CD4-positive, alpha-beta memory T cell (primary cell): ENCODE measurements at regions not wholly inside any gene's neighbourhood (a gene's known extent, or its start where the extent isn't known, plus 50 kb on each side); places are given as distances from the start of the nearest gene placed in this dataset.

ENCODE experiments used
- CTCF ChIA-PET: fragments of 350-600 bp; sonication (Branson Sonifier 250); formaldehyde crosslinking; loops from one replicate; lab custom pipeline; 2021; ENCODE audit warnings: inconsistent platforms; ENCODE audit not compliant: partially characterized antibody; lab: Charles Lee
- POLR2A ChIA-PET: fragments of 350-600 bp; sonication (Branson Sonifier 250); formaldehyde crosslinking; loops from one replicate; lab custom pipeline; 2021; ENCODE audit not compliant: partially characterized antibody; lab: Charles Lee
- DNase-seq, 5 donors: peaks; one replicate each; pipeline versions ENCODE4 v3.0.0 to v3.0.0-alpha.2; 2020 to 2022; ENCODE audit warnings: mixed read lengths in 1 of 5
- H3K27ac ChIP-seq: one replicate; pipeline ENCODE4 v1.7.0; 2013; ENCODE audit warnings: low read depth, low read length
- H3K27me3 ChIP-seq: 2 replicates; pipeline ENCODE4 v1.7.0; 2013; ENCODE audit warnings: mild to moderate bottlenecking, low read length, moderate library complexity; ENCODE audit not compliant: insufficient read depth
- H3K36me3 ChIP-seq: 2 replicates; pipeline ENCODE4 v1.7.0; 2013; ENCODE audit warnings: mild to moderate bottlenecking, low read length, moderate library complexity; ENCODE audit not compliant: insufficient read depth
- H3K4me1 ChIP-seq: 2 replicates; pipeline ENCODE4 v1.7.0; 2013; ENCODE audit warnings: mild to moderate bottlenecking, low read length, moderate library complexity; ENCODE audit not compliant: insufficient read depth
- H3K4me3 ChIP-seq, 2 donors: one replicate each; pipeline ENCODE4 v1.7.0; 2013; ENCODE audit warnings: low read length in 2 of 2, mild to moderate bottlenecking in 1 of 2
- H3K9me3 ChIP-seq, 2 donors: one replicate each; pipeline ENCODE4 v1.7.0; 2013; ENCODE audit warnings: low read length in 2 of 2, control low read depth in 1 of 2; ENCODE audit not compliant: control insufficient read depth in 1 of 2
- H3K27ac Mint-ChIP-seq, 7 donors: one replicate each; pipeline ENCODE4 v1.8.0; 2020 to 2021; ENCODE audit warnings: mixed read lengths in 7 of 7, mild to moderate bottlenecking in 6 of 7, inconsistent platforms in 3 of 7, moderate library complexity in 3 of 7
- H3K27me3 Mint-ChIP-seq, 2 donors: one replicate each; pipeline ENCODE4 v1.8.0; 2020 to 2021; ENCODE audit warnings: mixed read lengths in 2 of 2
- H3K36me3 Mint-ChIP-seq, 2 donors: one replicate each; pipeline ENCODE4 v1.8.0; 2020 to 2021; ENCODE audit warnings: mixed read lengths in 2 of 2, inconsistent platforms in 1 of 2, mild to moderate bottlenecking in 1 of 2
- H3K4me1 Mint-ChIP-seq, 4 donors: one replicate each; pipeline ENCODE4 v1.8.0; 2020 to 2021; ENCODE audit warnings: mixed read lengths in 4 of 4, mild to moderate bottlenecking in 1 of 4
- H3K4me3 Mint-ChIP-seq, 8 donors: one replicate each; pipeline ENCODE4 v1.8.0; 2020 to 2021; ENCODE audit warnings: mixed read lengths in 8 of 8, mild to moderate bottlenecking in 7 of 8, moderate library complexity in 6 of 8, inconsistent platforms in 3 of 8
- H3K9me3 Mint-ChIP-seq, 8 donors: one replicate each; pipeline ENCODE4 v1.8.0; 2020 to 2021; ENCODE audit warnings: mixed read lengths in 8 of 8, mild to moderate bottlenecking in 5 of 8, inconsistent platforms in 3 of 8, moderate library complexity in 1 of 8
- intact Hi-C: fragments of 100-400 bp; cut with micrococcal nuclease; formaldehyde crosslinking; loops from one replicate; pipeline ENCODE4 v1.15.1; 2023

- Histone ChIP-seq H3K9me3 (no peaks in the 10 kb centered on the region), H3K27me3 (no peaks in the 10 kb centered on the region), H3K27ac (no peak overlapping the region), H3K4me1 (no peaks in the 10 kb centered on the region), H3K36me3 (no peaks in the 10 kb centered on the region), H3K4me3 (no peak overlapping the region)
- no peak overlapping the region for H3K27ac Mint-ChIP-seq
- H3K27me3 Mint-ChIP-seq = peaks cover 14 to 24% of the 10 kb centered on the region in 2 donors
- DNase-seq = no peak
- intact Hi-C loops = no loop called here
- H3K4me1 Mint-ChIP-seq = peaks cover 0 to 4% (median 0%) of the 10 kb centered on the region in 4 donors
- peaks cover 0 to 2% (median 0%) of the 10 kb centered on the region in 8 donors for H3K9me3 Mint-ChIP-seq
- H3K36me3 Mint-ChIP-seq = peaks cover 0 to 3% of the 10 kb centered on the region in 2 donors
- ChIA-PET POLR2A (no interaction called here), CTCF (no interaction called here)
- no peak overlapping the region for H3K4me3 Mint-ChIP-seq
Measured at GRCh38 chr5:135194573-135195269, 160.7 kb upstream of the PITX1 start.

GRCh38 chr5:135194126-135194488, 160.1 kb upstream of the PITX1 start:
- no peak overlapping the region for H3K27ac Mint-ChIP-seq
- H3K4me3 Mint-ChIP-seq = no peak overlapping the region
- H3K4me1 Mint-ChIP-seq = peaks cover 0 to 4% (median 0%) of the 10 kb centered on the region in 4 donors
- CTCF ChIA-PET = interaction anchor here (1.7 kb wide), 1 partner anchor 14 kb away, joined by 4 read pairs; no protein-coding TSS in a partner anchor
- peaks cover 14 to 24% of the 10 kb centered on the region in 2 donors for H3K27me3 Mint-ChIP-seq
- Histone ChIP-seq H3K4me1 (no peaks in the 10 kb centered on the region), H3K9me3 (no peaks in the 10 kb centered on the region), H3K4me3 (no peak overlapping the region), H3K36me3 (no peaks in the 10 kb centered on the region), H3K27me3 (no peaks in the 10 kb centered on the region), H3K27ac (no peak overlapping the region)
- POLR2A ChIA-PET = no interaction called here
- no peak for DNase-seq
- peaks cover 0 to 2% (median 0%) of the 10 kb centered on the region in 8 donors for H3K9me3 Mint-ChIP-seq
- peaks cover 0 to 3% of the 10 kb centered on the region in 2 donors for H3K36me3 Mint-ChIP-seq
- intact Hi-C loops = no loop called here

GRCh38 chr5:135193213-135194125, 159.4 kb upstream of the PITX1 start:
- POLR2A ChIA-PET = no interaction called here
- Histone ChIP-seq H3K9me3 (no peaks in the 10 kb centered on the region), H3K27ac (no peak overlapping the region), H3K27me3 (no peaks in the 10 kb centered on the region), H3K4me1 (no peaks in the 10 kb centered on the region), H3K36me3 (no peaks in the 10 kb centered on the region), H3K4me3 (no peak overlapping the region)
- H3K36me3 Mint-ChIP-seq = peaks cover 0 to 3% of the 10 kb centered on the region in 2 donors
- H3K27ac Mint-ChIP-seq = no peak overlapping the region
- peaks cover 0 to 2% (median 0%) of the 10 kb centered on the region in 8 donors for H3K9me3 Mint-ChIP-seq
- intact Hi-C loops = no loop called here
- no peak overlapping the region for H3K4me3 Mint-ChIP-seq
- H3K27me3 Mint-ChIP-seq = peaks cover 17 to 24% of the 10 kb centered on the region in 2 donors
- CTCF ChIA-PET = interaction anchor here (1.7 kb wide), 1 partner anchor 14 kb away, joined by 4 read pairs; no protein-coding TSS in a partner anchor
- no peak for DNase-seq
- H3K4me1 Mint-ChIP-seq = peaks cover 0 to 4% (median 0%) of the 10 kb centered on the region in 4 donors

- H3K36me3 ChIP-seq = no peaks in the 10 kb centered on the region
- H3K4me1 ChIP-seq = no peaks in the 10 kb centered on the region
- no peak for DNase-seq
- CTCF ChIA-PET = interaction anchor here (1.0 to 1.6 kb wide), 4 partner anchors 9 to 140 kb away, joined by 4 to 8 read pairs (median 6); no protein-coding TSS in a partner anchor
- no peak overlapping the region for H3K4me3 Mint-ChIP-seq
- H3K9me3 Mint-ChIP-seq = peaks cover 0 to 2% (median 0%) of the 10 kb centered on the region in 8 donors
- no peaks in the 10 kb centered on the region for H3K27me3 ChIP-seq
- no peak overlapping the region for H3K4me3 ChIP-seq
- intact Hi-C loops = no loop called here
- H3K4me1 Mint-ChIP-seq = peaks cover 0 to 4% (median 0%) of the 10 kb centered on the region in 4 donors
- H3K27ac Mint-ChIP-seq = no peak overlapping the region
- POLR2A ChIA-PET = no interaction called here
- H3K9me3 ChIP-seq = no peaks in the 10 kb centered on the region
- H3K27me3 Mint-ChIP-seq = peaks cover 17 to 22% of the 10 kb centered on the region in 2 donors
- no peak overlapping the region for H3K27ac ChIP-seq
- peaks cover 0 to 3% of the 10 kb centered on the region in 2 donors for H3K36me3 Mint-ChIP-seq
Measured at GRCh38 chr5:135192351-135192750, 158.3 kb upstream of the PITX1 start.

- ChIA-PET POLR2A (no interaction called here), CTCF (interaction anchor here (0.7 to 1.6 kb wide), 15 partner anchors 8 to 259 kb away, joined by 3 to 8 read pairs (median 4); no protein-coding TSS in a partner anchor)
- peak overlapping the region in 1 of 2 donors; percentile 38 for H3K4me3 ChIP-seq
- H3K4me1 ChIP-seq = no peaks in the 10 kb centered on the region
- DNase-seq = peak; percentile 45 to 59 (median 55)
- Mint-ChIP-seq H3K4me3 (peak overlapping the region; percentile 48 to 84 (median 76)), H3K27me3 (peaks cover 11 to 27% of the 10 kb centered on the region in 2 donors), H3K9me3 (peaks cover 0 to 1% (median 0%) of the 10 kb centered on the region in 8 donors), H3K36me3 (peaks cover 0 to 3% of the 10 kb centered on the region in 2 donors), H3K4me1 (peaks cover 0 to 4% (median 0%) of the 10 kb centered on the region in 4 donors), H3K27ac (no peak overlapping the region)
- H3K9me3 ChIP-seq = no peaks in the 10 kb centered on the region
- H3K27me3 ChIP-seq = no peaks in the 10 kb centered on the region
- no peaks in the 10 kb centered on the region for H3K36me3 ChIP-seq
- H3K27ac ChIP-seq = no peak overlapping the region
- intact Hi-C loops = loop anchor here (1.0 kb wide), 1 partner anchor 141 kb away; no protein-coding TSS in a partner anchor
Measured at GRCh38 chr5:135191084-135191826, 157.2 kb upstream of the PITX1 start.

GRCh38 chr5:135190416-135191083, 156.5 kb upstream of the PITX1 start:
- no peaks in the 10 kb centered on the region for H3K36me3 Mint-ChIP-seq
- H3K27me3 ChIP-seq = no peaks in the 10 kb centered on the region
- no peak for DNase-seq
- peaks cover 0 to 4% (median 0%) of the 10 kb centered on the region in 4 donors for H3K4me1 Mint-ChIP-seq
- no peaks in the 10 kb centered on the region for H3K9me3 ChIP-seq
- no peaks in the 10 kb centered on the region for H3K9me3 Mint-ChIP-seq
- H3K27ac ChIP-seq = no peak overlapping the region
- H3K36me3 ChIP-seq = no peaks in the 10 kb centered on the region
- intact Hi-C loops = loop anchor here (1.0 kb wide), 1 partner anchor 142 kb away; no protein-coding TSS in a partner anchor
- ChIA-PET CTCF (interaction anchor here (0.7 to 1.6 kb wide), 13 partner anchors 9 to 258 kb away, joined by 3 to 8 read pairs (median 3); no protein-coding TSS in a partner anchor), POLR2A (no interaction called here)
- peaks cover 7 to 27% of the 10 kb centered on the region in 2 donors for H3K27me3 Mint-ChIP-seq
- H3K4me3 ChIP-seq = no peak overlapping the region
- H3K4me1 ChIP-seq = no peaks in the 10 kb centered on the region
- H3K27ac Mint-ChIP-seq = no peak overlapping the region
- peak overlapping the region in 7 of 8 donors; percentile 21 to 77 (median 58) for H3K4me3 Mint-ChIP-seq
